ENCODE measurements at regions not wholly inside any gene's neighbourhood (a gene's known extent, or its start where the extent isn't known, plus 50 kb on each side); places are given as distances from the start of the nearest gene placed in this dataset.

- no peak for DNase-seq (ENCODE audit: low read depth in 2 of 2)
Observed at GRCh38 chr3:117647435-117647834, 937.9 kb downstream of the TUSC7 start.

- DNase-seq (ENCODE audit: low read depth in 2 of 2): no peak
Observed at GRCh38 chr3:117651246-117651645, 941.7 kb downstream of the TUSC7 start.

GRCh38 chr3:117656391-117656790 is 946.8 kb downstream of the TUSC7 start:
- no peak for DNase-seq (ENCODE audit: low read depth in 2 of 2)

- no peak for DNase-seq (ENCODE audit: low read depth in 2 of 2)
Observed at GRCh38 chr3:117657278-117657677, 947.7 kb downstream of the TUSC7 start.

- DNase-seq (ENCODE audit: low read depth in 2 of 2): no peak
Observed at GRCh38 chr3:117660941-117661817, 951.6 kb downstream of the TUSC7 start.

- no peak for DNase-seq (ENCODE audit: low read depth in 2 of 2)
Observed at GRCh38 chr3:117661818-117662095, 952.2 kb downstream of the TUSC7 start.

GRCh38 chr3:117665296-117665695 is 955.7 kb downstream of the TUSC7 start:
- DNase-seq (ENCODE audit: low read depth in 2 of 2): no peak

- no peak for DNase-seq (ENCODE audit: low read depth in 2 of 2)
Observed at GRCh38 chr3:117666325-117666724, 956.7 kb downstream of the TUSC7 start.

GRCh38 chr3:117666812-117667211 is 957.2 kb downstream of the TUSC7 start:
- DNase-seq (ENCODE audit: low read depth in 2 of 2): no peak

- no peak for DNase-seq (ENCODE audit: low read depth in 2 of 2)
Observed at GRCh38 chr3:117669774-117670173, 960.2 kb downstream of the TUSC7 start.

- no peak for DNase-seq (ENCODE audit: low read depth in 2 of 2)
Observed at GRCh38 chr3:117671722-117672318, 962.2 kb downstream of the TUSC7 start.

GRCh38 chr3:117674321-117674720 is 964.7 kb downstream of the TUSC7 start:
- DNase-seq (ENCODE audit: low read depth in 2 of 2): no peak

GRCh38 chr3:117681619-117682018 is 972.0 kb downstream of the TUSC7 start:
- no peak for DNase-seq (ENCODE audit: low read depth in 2 of 2)

- no peak for DNase-seq (ENCODE audit: low read depth in 2 of 2)
Observed at GRCh38 chr3:117687096-117687495, 977.5 kb downstream of the TUSC7 start.

GRCh38 chr3:117688583-117688982 is 979.0 kb downstream of the TUSC7 start:
- DNase-seq (ENCODE audit: low read depth in 2 of 2): no peak

GRCh38 chr3:117691526-117691925 is 981.9 kb downstream of the TUSC7 start:
- no peak for DNase-seq (ENCODE audit: low read depth in 2 of 2)

GRCh38 chr3:117692416-117692995 is 982.9 kb downstream of the TUSC7 start:
- peak in 1 of 2 donors; percentile 90 for DNase-seq (ENCODE audit: low read depth in 2 of 2)

- peak in 1 of 2 donors; percentile 7 for DNase-seq (ENCODE audit: low read depth in 2 of 2)
Observed at GRCh38 chr3:117695321-117695720, 985.7 kb downstream of the TUSC7 start.

GRCh38 chr3:117695871-117696645 is 986.5 kb downstream of the TUSC7 start:
- DNase-seq (ENCODE audit: low read depth in 2 of 2): no peak

GRCh38 chr3:117696851-117697407 is 987.4 kb downstream of the TUSC7 start:
- DNase-seq (ENCODE audit: low read depth in 2 of 2): no peak

GRCh38 chr3:117699058-117699457 is 989.5 kb downstream of the TUSC7 start:
- no peak for DNase-seq (ENCODE audit: low read depth in 2 of 2)

All from lung microvascular endothelial cell (primary cell).